Lower leg skin (tissue), 3 donors: ENCODE measurements at regions not wholly inside any gene's neighbourhood (a gene's known extent, or its start where the extent isn't known, plus 50 kb on each side); places are given as distances from the start of the nearest gene placed in this dataset.

Experiments used
- POLR2A ChIP-seq, 2 donors: fragments of 450-650 bp; IDR thresholded peaks; one replicate each; pipeline ENCODE4 v1.6.1; 2016 to 2017; ENCODE audit warnings: antibody characterized with exemption in 2 of 2, mild to moderate bottlenecking in 1 of 2, moderate library complexity in 1 of 2
- TF ChIP-seq, protein P1 (sequence below), 3 donors: fragments of 450-650 bp; IDR thresholded peaks; one replicate each; pipeline ENCODE4 v1.5.1; 2016; ENCODE audit warnings: antibody characterized with exemption in 3 of 3, mild to moderate bottlenecking in 3 of 3, moderate library complexity in 2 of 3

DNA sequence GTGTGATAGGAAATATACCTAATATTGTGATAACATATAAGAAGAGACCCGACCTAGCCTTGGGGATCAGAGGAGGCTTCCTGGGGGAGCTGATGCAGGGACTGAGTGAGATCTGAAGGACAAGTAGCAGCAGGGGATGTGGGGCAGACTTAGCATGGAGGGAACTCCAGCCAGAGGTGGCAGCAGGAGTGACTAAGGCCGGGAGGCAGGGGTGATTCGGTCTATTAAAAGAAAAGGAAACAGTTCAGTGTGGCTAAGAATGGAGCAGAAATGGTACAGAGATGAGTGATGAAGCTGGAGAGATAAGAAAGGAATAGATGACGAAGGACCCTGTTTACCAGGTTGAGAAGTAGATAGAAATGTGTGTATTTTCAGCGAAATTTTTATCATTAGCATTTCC, 408.8 kb downstream of the ENC1 start:
- TF ChIP-seq, protein P1, sequence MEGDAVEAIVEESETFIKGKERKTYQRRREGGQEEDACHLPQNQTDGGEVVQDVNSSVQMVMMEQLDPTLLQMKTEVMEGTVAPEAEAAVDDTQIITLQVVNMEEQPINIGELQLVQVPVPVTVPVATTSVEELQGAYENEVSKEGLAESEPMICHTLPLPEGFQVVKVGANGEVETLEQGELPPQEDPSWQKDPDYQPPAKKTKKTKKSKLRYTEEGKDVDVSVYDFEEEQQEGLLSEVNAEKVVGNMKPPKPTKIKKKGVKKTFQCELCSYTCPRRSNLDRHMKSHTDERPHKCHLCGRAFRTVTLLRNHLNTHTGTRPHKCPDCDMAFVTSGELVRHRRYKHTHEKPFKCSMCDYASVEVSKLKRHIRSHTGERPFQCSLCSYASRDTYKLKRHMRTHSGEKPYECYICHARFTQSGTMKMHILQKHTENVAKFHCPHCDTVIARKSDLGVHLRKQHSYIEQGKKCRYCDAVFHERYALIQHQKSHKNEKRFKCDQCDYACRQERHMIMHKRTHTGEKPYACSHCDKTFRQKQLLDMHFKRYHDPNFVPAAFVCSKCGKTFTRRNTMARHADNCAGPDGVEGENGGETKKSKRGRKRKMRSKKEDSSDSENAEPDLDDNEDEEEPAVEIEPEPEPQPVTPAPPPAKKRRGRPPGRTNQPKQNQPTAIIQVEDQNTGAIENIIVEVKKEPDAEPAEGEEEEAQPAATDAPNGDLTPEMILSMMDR (IDR thresholded peaks at IDR 0.05) = no peak
- TF ChIP-seq POLR2A (IDR thresholded peaks at IDR 0.05) = no peak
